ENCODE measurements at regions not wholly inside any gene's neighbourhood (a gene's known extent, or its start where the extent isn't known, plus 50 kb on each side); places are given as distances from the start of the nearest gene placed in this dataset.

- Histone ChIP-seq H3K4me2 (ENCODE audit: low read depth, low read length) (no peak overlapping the region), H3K4me1 (ENCODE audit: low read length) (no peaks in the 10 kb centered on the region), H3K27ac (ENCODE audit: low read length) (no peak overlapping the region), H3K4me3 (ENCODE audit: low read length) (no peak overlapping the region), H3K9me3 (replicated peaks; ENCODE audit: insufficient read depth, low read length) (no peaks in the 10 kb centered on the region), H2AFZ (ENCODE audit: low read length) (no peak overlapping the region), H3K36me3 (replicated peaks; ENCODE audit: insufficient read depth, low read length) (no peaks in the 10 kb centered on the region), H3K9me2 (replicated peaks; ENCODE audit: insufficient read depth, low read length) (no peaks in the 10 kb centered on the region), H4K20me1 (ENCODE audit: insufficient read depth, low read length) (no peaks in the 10 kb centered on the region), H3K9ac (ENCODE audit: low read length) (no peak overlapping the region), H3K27me3 (replicated peaks; ENCODE audit: insufficient read depth, low read length) (no peaks in the 10 kb centered on the region), H3F3A (ENCODE audit: insufficient read depth, low read length) (no peaks in the 10 kb centered on the region), H3K79me2 (ENCODE audit: low read length) (no peaks in the 10 kb centered on the region)
- TF ChIP-seq CTCF (IDR thresholded peaks at IDR 0.05; ENCODE audit: low read length) (no peak), EZH2 (optimal IDR thresholded peaks at IDR 0.05; ENCODE audit: low read depth, low read length) (no peak), EZH2phosphoT487 (IDR thresholded peaks at IDR 0.05; ENCODE audit: low read length) (no peak)
- DNase-seq: no peak
Measured at GRCh38 chr13:92966900-92967299, 259.7 kb upstream of the GPC6 start.

- Histone ChIP-seq H3K27ac (ENCODE audit: low read length) (no peak overlapping the region), H3K9ac (ENCODE audit: low read length) (no peak overlapping the region), H3K9me3 (replicated peaks; ENCODE audit: insufficient read depth, low read length) (no peaks in the 10 kb centered on the region), H3K79me2 (ENCODE audit: low read length) (no peaks in the 10 kb centered on the region), H3K4me2 (ENCODE audit: low read depth, low read length) (no peak overlapping the region), H3K4me1 (ENCODE audit: low read length) (no peaks in the 10 kb centered on the region), H3K27me3 (replicated peaks; ENCODE audit: insufficient read depth, low read length) (no peaks in the 10 kb centered on the region), H3F3A (ENCODE audit: insufficient read depth, low read length) (no peaks in the 10 kb centered on the region), H3K9me2 (replicated peaks; ENCODE audit: insufficient read depth, low read length) (no peaks in the 10 kb centered on the region), H4K20me1 (ENCODE audit: insufficient read depth, low read length) (no peaks in the 10 kb centered on the region), H2AFZ (ENCODE audit: low read length) (no peak overlapping the region), H3K36me3 (replicated peaks; ENCODE audit: insufficient read depth, low read length) (no peaks in the 10 kb centered on the region), H3K4me3 (ENCODE audit: low read length) (no peak overlapping the region)
- DNase-seq: peak; percentile 7
- TF ChIP-seq EZH2 (optimal IDR thresholded peaks at IDR 0.05; ENCODE audit: low read depth, low read length) (no peak), CTCF (IDR thresholded peaks at IDR 0.05; ENCODE audit: low read length) (peak; percentile 43)
Measured at GRCh38 chr13:92967923-92968322, 258.7 kb upstream of the GPC6 start.

GRCh38 chr13:92972751-92973150, 253.9 kb upstream of the GPC6 start:
- H3F3A ChIP-seq (ENCODE audit: insufficient read depth, low read length): no peaks in the 10 kb centered on the region

More at GRCh38 chr13:92972751-92973150, 253.9 kb upstream of the GPC6 start:
- TF ChIP-seq CTCF (IDR thresholded peaks at IDR 0.05; ENCODE audit: low read length): no peak
- no peak for TF ChIP-seq EZH2phosphoT487 (IDR thresholded peaks at IDR 0.05; ENCODE audit: low read length)
- no peak for TF ChIP-seq EZH2 (optimal IDR thresholded peaks at IDR 0.05; ENCODE audit: low read depth, low read length)
- H3K9ac ChIP-seq (ENCODE audit: low read length): no peak overlapping the region
- no peaks in the 10 kb centered on the region for H3K36me3 ChIP-seq (replicated peaks; ENCODE audit: insufficient read depth, low read length)
- no peaks in the 10 kb centered on the region for H3K4me1 ChIP-seq (ENCODE audit: low read length)
- no peaks in the 10 kb centered on the region for H3K79me2 ChIP-seq (ENCODE audit: low read length)
- no peaks in the 10 kb centered on the region; the same call in 1 of the 2 replicates for H3K9me3 ChIP-seq (replicated peaks; ENCODE audit: insufficient read depth, low read length)
- no peak overlapping the region for H2AFZ ChIP-seq (ENCODE audit: low read length)
- no peaks in the 10 kb centered on the region for H4K20me1 ChIP-seq (ENCODE audit: insufficient read depth, low read length)
- H3K27me3 ChIP-seq (replicated peaks; ENCODE audit: insufficient read depth, low read length): no peaks in the 10 kb centered on the region
- no peak overlapping the region for H3K4me3 ChIP-seq (ENCODE audit: low read length)
- H3K27ac ChIP-seq (ENCODE audit: low read length): no peak overlapping the region
- H3K9me2 ChIP-seq (replicated peaks; ENCODE audit: insufficient read depth, low read length): no peaks in the 10 kb centered on the region
- DNase-seq: no peak
- H3K4me2 ChIP-seq (ENCODE audit: low read depth, low read length): no peak overlapping the region
